ENCODE measurements at regions not wholly inside any gene's neighbourhood (a gene's known extent, or its start where the extent isn't known, plus 50 kb on each side); places are given as distances from the start of the nearest gene placed in this dataset.
"Not testable (repeated sequence)": the region's sequence is repeated elsewhere in the genome, so short reads cannot be mapped to it uniquely, and the experiment has no call there.

DNA sequence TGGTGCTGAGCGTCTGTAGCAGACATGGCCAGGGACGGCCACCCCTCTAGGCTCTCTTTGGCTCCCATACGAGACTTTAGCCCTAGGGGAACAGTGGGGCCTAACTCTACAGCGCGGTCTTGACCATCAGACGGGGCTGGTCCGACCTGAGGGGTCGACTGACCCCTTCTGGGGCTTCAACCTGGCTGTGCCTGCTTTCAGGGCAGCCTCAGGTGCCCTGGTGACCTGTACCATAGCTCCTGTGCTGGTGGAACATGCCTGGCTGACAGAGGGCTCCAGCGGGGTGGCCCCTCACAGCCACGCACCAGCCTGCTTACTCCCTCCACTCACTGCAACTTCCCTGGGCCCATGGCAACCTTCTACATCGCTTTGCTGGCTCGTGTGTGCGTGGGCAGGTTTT, 423.4 kb upstream of the SEMA6A start:
- no peak for DNase-seq

DNA sequence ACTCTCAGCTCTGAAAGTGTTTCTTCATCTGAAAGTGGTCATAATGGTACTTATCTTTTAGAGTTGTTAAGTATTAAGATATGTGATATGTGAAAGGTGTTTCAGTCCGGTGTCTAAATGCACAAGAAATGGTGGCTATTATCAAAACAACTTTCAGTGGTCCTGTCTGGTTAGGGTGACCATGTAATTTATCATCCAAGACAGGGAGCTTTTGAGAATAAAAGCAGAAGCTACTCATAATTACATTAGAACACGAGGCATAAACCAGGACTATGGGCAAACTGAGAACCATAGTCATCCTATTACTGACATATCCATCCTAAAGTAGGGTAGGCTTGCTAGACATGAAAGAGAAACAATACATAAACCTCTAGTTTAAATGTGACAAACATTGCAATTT, 418.1 kb upstream of the SEMA6A start:
- DNase-seq = no peak

DNA sequence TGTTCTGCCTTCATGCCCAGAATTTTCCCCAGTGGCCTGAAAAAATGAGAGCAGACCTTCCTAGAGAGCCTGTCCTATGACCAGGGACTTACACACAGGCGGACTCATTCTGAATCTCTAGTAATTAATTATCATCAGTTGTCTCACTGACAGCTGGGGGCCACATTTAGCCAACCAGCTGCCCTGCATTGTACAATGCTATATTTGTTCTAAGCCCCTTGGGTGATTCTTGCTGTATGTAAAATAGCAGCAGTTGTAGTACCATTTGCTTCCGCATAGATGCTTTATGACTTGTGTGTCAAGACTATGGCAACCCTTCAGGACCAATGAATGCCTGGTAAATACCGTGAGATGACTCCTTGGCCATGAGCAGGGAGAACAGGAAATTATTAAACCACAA, 415.4 kb upstream of the SEMA6A start:
- no peak for DNase-seq

DNA sequence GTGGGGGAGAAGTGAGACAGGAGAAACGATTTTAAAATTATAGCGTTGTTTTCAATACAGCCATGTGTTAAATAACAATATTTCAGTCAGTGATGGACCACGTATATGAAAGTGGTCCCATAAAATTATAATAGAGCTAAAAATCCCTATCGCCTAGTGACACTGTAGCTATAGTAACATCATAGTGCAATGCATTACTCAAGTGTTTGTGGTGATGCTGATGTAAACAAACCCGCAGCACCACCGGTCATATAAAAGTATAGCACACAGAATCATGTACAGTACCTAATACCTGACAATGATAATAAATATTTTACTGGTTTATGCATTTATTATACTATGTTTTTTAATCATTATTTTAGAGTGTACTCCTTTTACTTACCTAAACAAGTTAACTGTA, 407.4 kb upstream of the SEMA6A start:
- no peak for DNase-seq

DNA sequence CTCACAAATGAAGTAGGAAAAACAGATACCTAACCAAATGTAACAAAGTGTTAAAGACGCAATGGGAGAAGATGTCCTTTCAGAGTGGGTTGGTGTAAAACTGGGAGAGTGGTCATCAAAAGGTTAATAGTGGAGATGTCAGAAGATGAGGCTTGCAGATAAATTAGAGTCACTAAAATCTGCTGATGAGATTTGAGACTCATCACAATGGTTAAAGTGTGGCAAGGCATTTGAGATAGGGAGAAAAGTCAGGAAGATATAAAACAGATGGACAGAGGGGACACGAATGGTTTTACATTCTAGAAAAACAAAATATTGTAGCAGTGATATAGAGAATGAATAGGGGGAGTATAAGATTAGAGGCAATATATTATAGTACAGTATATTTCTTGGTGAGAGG, 406.0 kb upstream of the SEMA6A start:
- no peak for DNase-seq

DNA sequence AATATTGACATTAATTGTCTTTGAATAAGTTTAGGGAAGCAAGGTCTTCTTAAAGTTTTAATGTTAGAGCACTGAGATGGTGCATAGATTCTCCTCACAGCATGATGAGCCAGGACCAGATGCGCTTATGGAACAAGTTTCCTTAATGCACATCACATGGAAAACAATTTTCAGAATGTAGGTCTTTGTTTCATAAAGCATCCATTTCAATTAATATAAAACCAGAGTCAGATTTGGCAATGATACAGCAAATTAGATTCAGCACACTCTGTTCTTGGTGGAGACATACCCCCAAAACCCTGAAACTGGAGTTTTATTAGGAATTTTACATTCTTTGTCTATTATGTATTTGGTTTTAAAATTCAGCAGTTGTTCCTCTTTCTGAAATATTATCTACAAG, 402.1 kb upstream of the SEMA6A start:
- no peak for DNase-seq

DNA sequence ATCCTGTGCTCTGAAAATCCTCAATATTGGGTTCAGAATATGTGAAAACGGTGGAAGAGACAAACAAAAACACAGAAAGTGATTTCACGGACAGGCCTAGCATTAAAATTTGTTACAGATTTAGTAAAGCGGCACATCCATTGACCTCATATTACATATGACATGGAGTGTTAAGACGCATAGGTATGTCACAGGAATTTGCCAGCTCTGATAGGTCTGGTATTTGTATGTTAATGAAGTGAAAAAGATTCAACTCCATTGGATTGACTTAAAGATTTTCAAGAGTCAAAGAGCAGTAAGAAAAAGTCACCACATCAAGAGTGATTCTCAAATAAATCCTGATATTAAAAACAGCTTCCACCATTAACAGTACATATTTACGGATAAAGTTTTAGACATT, 396.5 kb upstream of the SEMA6A start:
- DNase-seq = no peak

DNA sequence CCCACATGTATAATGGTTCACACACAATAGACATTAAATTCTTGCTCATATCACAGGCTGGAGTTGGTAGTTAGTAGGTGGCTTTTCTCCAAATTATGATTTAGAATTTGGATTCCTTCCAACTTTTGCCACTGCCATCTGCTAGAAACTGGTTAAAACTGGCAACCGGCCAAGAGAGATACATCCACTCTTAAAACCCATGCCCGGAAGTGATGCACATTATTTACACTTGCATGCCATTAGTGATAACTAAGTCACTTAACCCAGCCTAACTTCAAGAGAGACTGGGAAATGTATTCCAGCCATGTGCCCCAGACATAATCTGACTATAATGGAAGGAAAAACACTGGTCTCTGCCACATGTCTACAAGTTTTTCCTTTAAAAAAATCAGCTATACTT, 395.7 kb upstream of the SEMA6A start:
- DNase-seq = no peak

DNA sequence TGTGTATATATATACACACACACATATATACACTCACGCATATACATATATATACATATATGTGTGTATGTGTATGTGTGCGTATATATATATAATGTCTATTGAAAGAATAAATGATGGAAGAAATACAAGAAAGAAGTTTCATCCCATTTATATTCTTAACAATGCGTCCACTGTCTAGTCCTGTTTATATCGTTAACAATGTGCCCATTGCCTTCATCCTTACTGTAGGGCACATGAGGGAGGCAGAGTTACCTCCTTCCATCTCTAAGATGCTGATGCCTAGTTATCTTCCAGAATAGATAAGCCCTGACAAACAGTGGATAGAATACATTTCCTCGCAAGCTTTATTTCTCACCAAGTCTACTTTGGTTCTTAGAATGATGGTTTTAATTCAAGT, 389.8 kb upstream of the SEMA6A start:
- no peak for DNase-seq

DNA sequence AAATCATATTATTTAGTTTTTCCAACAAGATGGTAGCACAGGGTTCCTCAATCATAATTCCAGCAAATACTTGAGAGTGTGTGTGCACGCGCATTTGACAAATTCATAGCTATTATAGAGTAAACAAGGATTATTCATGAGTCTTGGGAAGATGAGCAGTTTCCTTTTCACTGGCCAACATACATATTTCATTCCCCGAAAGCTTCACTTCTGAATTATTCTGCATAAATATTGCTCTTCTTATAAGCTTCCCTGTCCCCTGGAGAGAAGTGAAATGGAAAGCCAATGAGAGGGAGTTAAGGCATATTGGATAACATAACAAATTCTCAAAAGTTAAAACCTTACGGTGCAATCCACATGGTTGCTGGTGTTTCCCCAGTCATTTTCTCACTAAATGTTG, 386.4 kb upstream of the SEMA6A start:
- no peak for DNase-seq

DNA sequence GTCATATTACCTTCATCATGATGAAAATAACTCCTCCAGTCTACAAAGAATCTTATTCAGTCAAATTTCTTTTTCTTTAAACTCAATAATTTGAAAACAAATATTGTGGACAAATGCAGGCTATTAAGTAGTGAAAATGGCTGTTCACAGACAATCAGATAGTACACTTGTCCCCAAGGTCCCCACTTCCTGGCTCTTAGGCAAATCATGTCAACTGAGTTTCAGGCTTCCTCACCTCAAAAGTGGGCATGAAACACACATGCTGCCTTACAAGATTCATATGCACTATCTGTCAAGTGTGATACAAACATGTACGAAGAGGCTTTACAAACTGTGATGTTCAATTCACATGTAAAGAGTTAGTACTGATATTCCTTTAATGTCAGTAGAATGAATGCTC, 385.2 kb upstream of the SEMA6A start:
- no peak for DNase-seq

DNA sequence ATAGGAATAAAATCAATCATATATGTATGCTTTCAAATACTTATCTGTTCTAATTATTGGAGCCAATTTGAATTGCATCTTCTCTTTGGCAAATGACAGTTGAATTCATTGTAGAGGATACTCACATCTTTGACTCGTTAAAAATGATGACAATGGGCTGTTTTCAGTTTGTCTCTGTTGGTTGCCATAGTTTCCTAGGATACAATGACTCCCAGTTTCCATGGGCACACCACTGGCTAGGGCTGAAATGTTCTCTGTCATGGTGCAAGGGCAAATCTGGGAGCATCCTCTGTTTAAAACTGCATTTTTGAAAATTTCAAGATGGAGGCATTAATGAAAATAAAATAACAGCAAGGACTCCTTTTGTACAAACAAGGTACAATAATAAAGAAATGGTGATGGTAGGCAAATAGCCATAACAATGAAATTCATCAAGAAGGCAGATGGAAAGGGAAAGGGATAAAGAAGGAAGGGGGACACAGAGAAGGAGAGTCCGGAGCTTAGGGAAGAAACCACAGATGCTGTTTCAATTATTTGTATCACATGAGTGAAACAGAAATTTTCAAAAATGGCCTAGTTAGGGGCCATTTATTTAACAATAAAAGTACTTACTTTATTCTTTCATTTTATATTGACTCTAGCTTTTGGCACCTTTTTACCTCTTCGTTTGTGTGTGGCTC, 378.8 kb upstream of the SEMA6A start:
- no peak for DNase-seq

DNA sequence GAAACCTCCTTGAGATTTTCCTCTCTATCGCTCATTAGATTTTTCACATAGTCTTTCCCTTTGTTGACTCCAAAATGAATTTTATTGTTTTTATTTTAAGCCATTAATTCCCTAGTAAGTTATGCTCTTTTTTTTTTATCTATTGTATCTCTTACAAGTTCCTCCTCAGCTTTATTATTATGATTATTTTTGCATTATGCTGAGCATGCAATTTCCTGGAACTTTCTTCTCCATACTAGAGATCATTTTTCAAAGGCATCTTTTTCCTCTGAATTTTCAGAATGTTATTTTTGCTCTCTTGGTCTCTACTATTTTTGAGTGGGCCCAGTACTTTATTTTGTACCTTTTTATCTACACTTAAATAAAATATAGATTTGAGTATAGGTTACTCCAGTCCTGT, 376.6 kb upstream of the SEMA6A start:
- no peak for DNase-seq

DNA sequence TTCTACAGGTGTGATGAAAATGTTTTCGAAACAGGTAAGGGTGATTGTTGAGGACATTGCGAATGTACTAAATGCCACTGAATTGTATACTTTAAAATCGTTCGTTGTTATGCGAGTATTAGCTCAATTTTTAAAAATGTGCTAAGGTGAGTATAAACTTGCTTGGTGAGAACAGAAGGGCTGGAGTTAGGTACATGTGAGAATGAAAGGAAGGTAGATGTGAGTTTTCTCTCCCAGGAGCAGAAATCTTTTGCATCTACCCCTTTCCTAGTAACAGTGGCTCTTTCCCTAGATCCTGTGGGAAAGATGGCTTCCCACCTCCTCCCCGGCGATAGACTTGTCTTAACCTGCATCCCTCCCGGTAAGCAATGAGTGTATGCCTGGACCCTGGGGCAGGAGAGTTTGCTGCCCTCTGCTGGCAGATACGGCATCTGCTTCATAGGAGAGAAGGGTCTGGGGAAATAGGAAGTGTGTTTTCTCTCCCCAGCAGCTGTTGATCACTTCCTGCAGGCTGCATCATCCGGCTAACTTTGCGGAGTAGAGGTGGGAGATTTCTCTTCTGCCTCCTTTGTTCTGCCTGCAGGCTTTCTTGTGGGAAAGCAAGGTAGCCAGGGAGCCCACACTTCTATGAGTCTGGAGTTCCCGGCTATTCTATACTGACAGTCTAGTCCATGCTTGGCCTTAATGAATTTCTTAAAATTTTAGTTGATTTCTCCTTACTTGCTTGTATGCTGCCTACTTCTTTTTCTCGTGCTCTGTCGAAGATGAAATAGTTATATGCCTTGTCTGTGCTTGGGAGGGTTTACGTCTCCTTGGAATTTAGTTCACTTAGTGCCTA, 373.3 kb upstream of the SEMA6A start:
- DNase-seq = peak; percentile 74

DNA sequence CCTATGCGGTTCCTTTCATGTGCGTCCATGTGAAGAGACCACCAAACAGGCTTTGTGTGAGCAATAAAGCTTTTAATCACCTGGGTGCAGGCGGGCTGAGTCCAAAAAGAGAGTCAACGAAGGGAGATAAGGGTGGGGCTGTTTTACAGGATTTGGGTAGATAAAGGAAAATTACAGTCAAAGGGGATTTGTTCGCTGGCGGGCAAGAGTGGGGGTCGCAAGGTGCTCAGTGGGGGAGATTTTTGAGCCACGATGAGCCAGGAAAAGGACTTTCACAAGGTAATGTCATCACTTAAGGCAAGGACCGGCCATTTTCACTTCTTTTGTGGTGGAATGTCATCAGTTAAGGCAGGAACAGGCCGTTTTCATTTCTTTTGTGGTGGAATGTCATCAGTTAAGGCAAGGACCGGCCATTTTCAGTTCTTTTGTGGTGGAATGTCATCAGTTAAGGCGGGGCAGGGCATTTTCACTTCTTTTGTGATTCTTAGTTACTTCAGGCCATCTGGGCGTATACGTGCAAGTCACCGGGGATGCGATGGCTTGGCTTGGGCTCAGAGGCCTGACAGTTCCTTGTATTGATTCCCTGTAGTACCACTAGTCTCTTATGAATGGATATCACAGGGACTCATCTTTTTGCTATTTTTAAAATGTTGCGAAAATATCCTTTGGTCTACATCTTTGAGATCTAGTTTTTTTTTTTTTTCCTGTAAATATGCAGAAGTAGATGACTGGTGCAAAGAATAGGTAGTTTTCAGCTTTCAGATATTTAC, 371.2 kb upstream of the SEMA6A start:
- DNase-seq = not testable (repeated sequence)

DNA sequence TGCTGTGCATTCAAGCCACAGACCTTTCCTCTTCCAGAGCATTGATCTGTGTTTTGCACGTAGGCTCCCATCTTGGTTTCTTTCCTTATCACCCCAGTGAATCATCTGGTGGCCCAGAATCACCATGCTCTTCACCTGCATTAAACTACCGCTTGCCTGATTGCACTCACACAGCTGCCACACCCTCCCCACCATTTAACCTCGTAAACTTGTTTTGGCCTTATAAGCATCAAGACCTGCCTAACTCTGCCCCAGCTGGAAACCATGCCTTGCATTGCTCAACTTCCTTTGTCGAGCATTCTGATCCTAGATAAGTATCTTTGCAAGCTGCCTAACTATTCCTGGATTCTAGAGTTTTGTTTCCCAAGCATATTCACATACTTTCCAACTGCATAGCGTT, 369.6 kb upstream of the SEMA6A start:
- DNase-seq = no peak

DNA sequence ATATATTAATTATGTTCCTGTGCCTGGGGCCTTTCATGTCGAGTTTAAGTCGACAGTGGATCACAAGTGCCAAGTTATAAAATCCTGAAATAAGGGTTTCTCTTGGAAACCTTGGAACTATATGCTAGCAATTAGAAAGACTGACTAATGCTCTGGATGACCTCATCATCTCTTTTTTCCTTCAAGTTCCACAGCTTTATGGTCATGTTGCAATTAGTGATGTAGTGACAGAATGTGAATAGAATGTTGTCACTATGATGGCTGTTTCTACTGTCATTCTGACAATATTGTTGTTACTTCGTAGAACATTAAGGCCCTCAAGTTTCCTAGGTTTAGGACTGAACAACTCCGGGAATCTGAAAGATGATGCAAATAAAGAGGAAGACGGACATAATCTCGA, 368.0 kb upstream of the SEMA6A start:
- DNase-seq = no peak

DNA sequence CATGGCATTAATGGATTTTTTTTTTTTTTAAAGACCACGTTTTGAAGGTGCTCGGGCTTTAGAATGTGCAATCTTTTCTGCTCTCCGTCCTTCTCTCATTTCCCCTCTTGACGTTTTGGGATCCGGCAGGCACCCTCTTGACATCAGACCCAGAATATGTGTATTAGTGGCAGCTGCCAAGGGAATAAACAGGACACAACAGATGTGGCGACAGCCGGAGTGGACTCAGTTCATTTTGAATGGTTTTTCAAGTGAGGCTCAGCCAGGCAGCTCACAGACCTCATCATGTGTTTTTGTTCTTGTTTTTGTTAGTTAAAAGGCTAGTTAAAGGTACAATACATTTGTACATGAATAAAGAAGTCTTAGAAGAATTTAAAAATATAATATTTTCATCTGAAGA, 365.0 kb upstream of the SEMA6A start:
- DNase-seq = no peak

DNA sequence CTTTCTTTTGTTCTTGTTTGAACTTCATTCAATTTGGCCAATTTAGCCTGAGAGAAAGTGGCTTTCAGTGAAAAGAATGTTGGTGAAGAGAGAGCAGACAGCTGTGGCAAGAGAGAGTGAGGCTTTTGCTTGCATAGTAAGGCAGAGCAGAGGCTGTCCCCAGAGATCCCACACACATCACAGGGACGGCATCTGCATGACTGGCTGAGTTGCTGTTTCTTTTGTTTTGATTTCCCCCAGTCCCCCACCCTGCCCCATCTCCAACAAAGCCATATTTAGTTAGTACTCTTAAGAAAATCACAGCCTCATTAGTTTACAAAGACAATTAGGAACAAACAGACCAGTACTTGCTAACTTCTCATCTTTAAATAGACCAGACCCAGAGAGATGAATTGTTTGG, 363.9 kb upstream of the SEMA6A start:
- DNase-seq = no peak

DNA sequence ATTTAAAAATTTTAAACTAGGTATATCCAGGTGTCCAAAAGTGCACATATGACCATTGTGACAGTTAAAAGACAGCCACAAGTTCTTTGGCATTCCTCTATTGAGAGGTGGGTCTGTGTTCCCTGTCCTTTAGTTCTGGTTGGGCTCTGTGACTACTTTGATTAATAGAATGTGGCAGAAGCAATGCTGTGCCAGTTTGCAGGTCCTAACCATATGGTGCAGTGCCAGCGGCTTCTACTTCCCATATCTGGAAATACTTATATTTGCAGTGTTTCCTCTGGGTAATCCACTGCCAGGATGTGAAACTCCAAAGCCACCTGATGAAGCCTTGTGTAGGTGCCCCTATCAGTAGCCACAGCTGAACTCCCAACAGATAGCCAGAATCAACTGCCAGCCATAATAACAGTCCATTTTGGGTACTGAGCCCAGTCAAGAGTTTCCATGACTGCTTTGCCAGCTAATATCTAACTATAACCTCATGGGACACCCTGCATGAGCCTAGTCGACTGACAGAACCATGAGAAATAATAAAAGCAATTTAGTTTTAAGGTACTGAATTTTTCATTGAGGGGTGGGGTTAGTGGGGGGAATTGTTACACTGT, 361.0 kb upstream of the SEMA6A start:
- no peak for DNase-seq

DNA sequence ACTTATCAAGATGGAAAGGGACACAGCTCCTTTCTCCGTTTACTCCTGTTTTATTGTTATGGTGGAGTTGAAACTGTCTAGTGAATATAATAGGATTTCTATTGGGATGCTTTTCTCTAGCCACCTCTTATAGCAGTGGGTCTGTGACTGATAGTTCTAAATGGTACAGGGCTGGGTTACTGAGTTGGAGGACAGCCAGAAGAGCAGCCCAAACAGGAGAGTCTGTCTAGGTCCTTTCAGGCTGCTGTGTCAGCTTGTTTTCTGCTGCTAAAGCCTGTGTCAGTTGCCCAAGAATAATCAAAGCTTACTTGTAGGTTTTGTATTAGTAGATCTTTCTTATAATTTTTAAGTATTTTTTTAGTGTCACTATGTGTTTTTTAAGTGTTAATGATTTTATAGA, 356.0 kb upstream of the SEMA6A start:
- DNase-seq = no peak

DNA sequence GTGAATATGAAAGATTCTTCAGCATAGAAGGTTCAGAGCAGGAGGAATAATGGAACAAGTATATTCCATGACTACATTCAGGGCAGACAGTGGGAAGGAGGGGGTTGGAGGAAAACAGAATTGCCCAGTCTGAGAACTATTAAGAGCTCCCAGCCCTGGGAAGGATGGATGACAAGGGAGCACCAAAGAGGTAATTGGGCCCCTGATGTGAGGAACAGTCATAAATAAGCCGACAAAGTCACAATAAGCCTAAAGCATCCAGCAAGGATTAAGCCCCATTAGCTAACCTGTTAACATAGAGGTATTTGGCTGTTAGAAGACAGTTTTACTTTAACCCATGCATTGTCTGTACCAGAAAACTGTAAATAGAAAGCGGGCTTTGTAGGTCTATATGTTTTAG, 348.7 kb upstream of the SEMA6A start:
- no peak for DNase-seq

DNA sequence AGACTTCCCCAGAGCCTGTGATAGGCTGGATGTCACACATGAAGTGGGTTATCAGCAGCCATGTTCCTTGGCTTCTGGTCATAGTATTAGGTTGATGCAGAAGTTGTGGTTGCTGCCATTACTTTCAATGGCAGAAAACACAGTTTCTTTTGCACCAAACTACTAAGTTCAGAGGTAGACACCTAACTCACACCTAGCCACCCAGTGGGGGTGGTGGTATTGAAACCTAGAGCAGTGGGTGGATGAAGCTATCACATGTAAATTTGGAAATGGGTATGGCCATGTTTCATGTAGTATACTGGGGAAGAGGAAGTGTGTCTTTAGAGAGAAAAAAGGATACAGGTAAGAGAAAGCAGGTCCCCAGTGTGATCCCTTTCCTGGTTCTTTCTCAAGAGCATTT, 347.9 kb upstream of the SEMA6A start:
- no peak for DNase-seq

All from activated CD4-positive, alpha-beta T cell treated with anti-CD3 and anti-CD28 coated beads for 48 hours (primary cell).